ENCODE measurements at regions not wholly inside any gene's neighbourhood (a gene's known extent, or its start where the extent isn't known, plus 50 kb on each side); places are given as distances from the start of the nearest gene placed in this dataset.

GRCh38 chr12:116687888-116688287 is 50.0 kb downstream of the SPRING1 start:
- Histone ChIP-seq H3K36me3 (ENCODE audit: control insufficient read depth in 4 of 4, insufficient read depth in 4 of 4, low read length in 4 of 4) (no peaks in the 10 kb centered on the region), H3K4me1 (ENCODE audit: control insufficient read depth in 5 of 5, insufficient read depth in 5 of 5, low read length in 5 of 5) (peaks cover 0 to 3% (median 0%) of the 10 kb centered on the region in 5 donors), H3K27ac (ENCODE audit: low read depth in 1 of 2, low read length in 1 of 2) (no peak overlapping the region), H3K9ac (ENCODE audit: insufficient read depth in 1 of 2, low read length in 2 of 2) (no peak overlapping the region), H3K27me3 (ENCODE audit: control insufficient read depth in 3 of 3, insufficient read depth in 3 of 3, low read length in 2 of 3) (no peaks in the 10 kb centered on the region), H3K9me3 (ENCODE audit: control insufficient read depth in 4 of 4, insufficient read depth in 3 of 4, low read length in 3 of 4) (no peaks in the 10 kb centered on the region), H3K4me3 (no peak overlapping the region)
- DNase-seq (peak in 2 of 3 donors; percentile 36 to 41), ATAC-seq (ENCODE audit: insufficient read depth, low FRiP score) (no peak)
- 59 to 63% methylated on average over 11 of the region's 11 CpGs for WGBS, 2 donors
- TF ChIP-seq CTCF (IDR thresholded peaks at IDR 0.05; ENCODE audit: control extremely low read depth, extremely low read depth), result no peak

DNA sequence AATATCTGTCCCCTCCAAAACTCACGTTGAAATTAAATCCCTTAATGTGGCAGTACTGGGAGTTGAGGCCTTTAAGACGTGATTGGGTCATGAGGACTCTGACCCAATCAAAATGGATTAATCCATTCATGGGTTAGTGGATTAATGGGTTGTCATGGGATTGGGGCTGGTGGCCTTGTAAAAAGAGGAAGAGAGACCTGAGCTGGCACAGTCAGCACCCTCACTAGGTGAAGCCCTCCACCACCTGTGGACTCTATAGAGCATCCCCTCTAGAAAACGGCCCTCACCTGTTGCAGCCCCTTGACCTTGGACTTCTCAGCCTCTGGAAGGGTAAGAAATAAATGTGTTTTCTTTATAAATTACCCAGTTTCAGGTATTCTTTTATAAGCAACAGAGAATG is 53.0 kb downstream of the SPRING1 start:
- Histone ChIP-seq H3K4me3 (no peak overlapping the region), H3K27me3 (ENCODE audit: control insufficient read depth in 3 of 3, insufficient read depth in 3 of 3, low read length in 2 of 3) (no peaks in the 10 kb centered on the region), H3K27ac (ENCODE audit: low read depth in 1 of 2, low read length in 1 of 2) (no peak overlapping the region), H3K4me1 (ENCODE audit: control insufficient read depth in 5 of 5, insufficient read depth in 5 of 5, low read length in 5 of 5) (no peaks in the 10 kb centered on the region), H3K36me3 (ENCODE audit: control insufficient read depth in 4 of 4, insufficient read depth in 4 of 4, low read length in 4 of 4) (no peaks in the 10 kb centered on the region), H3K9ac (ENCODE audit: insufficient read depth in 1 of 2, low read length in 2 of 2) (no peak overlapping the region), H3K9me3 (ENCODE audit: control insufficient read depth in 4 of 4, insufficient read depth in 3 of 4, low read length in 3 of 4) (no peaks in the 10 kb centered on the region)
- TF ChIP-seq CTCF (IDR thresholded peaks at IDR 0.05; ENCODE audit: control extremely low read depth, extremely low read depth), result no peak
- DNase-seq (no peak), ATAC-seq (ENCODE audit: insufficient read depth, low FRiP score) (no peak)
- 87 to 89% methylated on average over 3 of the region's 3 CpGs for WGBS, 2 donors

GRCh38 chr12:116677202-116677661 is 60.6 kb downstream of the SPRING1 start:
- no peak overlapping the region for H3K4me3 ChIP-seq
- no peak overlapping the region for H3K27ac ChIP-seq (ENCODE audit: low read depth in 1 of 2, low read length in 1 of 2)
- no peak overlapping the region for H3K9ac ChIP-seq (ENCODE audit: insufficient read depth in 1 of 2, low read length in 2 of 2)
- no peaks in the 10 kb centered on the region for H3K27me3 ChIP-seq (ENCODE audit: control insufficient read depth in 3 of 3, insufficient read depth in 3 of 3, low read length in 2 of 3)
- WGBS, 2 donors, result 19 to 59% methylated on average over 4 of the region's 4 CpGs
- ATAC-seq (ENCODE audit: insufficient read depth, low FRiP score), result no peak
- H3K36me3 ChIP-seq (ENCODE audit: control insufficient read depth in 4 of 4, insufficient read depth in 4 of 4, low read length in 4 of 4), result no peaks in the 10 kb centered on the region
- peaks cover 0 to 14% (median 6%) of the 10 kb centered on the region in 5 donors for H3K4me1 ChIP-seq (ENCODE audit: control insufficient read depth in 5 of 5, insufficient read depth in 5 of 5, low read length in 5 of 5)
- no peak for TF ChIP-seq CTCF (IDR thresholded peaks at IDR 0.05; ENCODE audit: control extremely low read depth, extremely low read depth)
- DNase-seq, result no peak
- H3K9me3 ChIP-seq (ENCODE audit: control insufficient read depth in 4 of 4, insufficient read depth in 3 of 4, low read length in 3 of 4), result no peaks in the 10 kb centered on the region

Measured in lung (tissue), 11 donors.